ENCODE measurements at regions not wholly inside any gene's neighbourhood (a gene's known extent, or its start where the extent isn't known, plus 50 kb on each side); places are given as distances from the start of the nearest gene placed in this dataset.

DNA sequence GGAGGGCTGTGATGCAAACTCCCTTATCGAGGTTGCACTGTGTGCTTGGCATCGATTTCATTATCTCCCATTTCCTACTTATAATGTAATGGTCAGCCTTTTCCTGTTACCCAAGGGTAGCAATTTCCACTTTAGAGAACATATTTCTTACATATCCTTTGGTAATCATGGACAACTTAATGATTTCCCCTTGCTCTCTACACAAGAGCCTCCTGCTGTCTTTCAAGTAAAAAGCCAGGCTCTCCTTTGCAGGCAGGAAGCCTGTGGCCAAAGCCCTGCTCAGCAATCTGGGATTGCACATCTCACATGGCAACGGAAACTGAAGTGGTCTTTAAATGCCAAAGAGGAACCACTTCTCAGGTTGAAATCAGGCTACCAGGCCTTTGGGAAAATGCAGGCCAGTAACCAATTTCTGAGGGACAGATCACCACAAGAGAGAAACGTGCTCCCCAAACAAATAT lies 86.7 kb upstream of the IKZF1 start:
- Histone ChIP-seq H3K9me3 (ENCODE audit: control insufficient read depth, low read depth, low read length) (no peaks in the 10 kb centered on the region), H3K27ac (ENCODE audit: control insufficient read depth, insufficient read depth, low read length) (no peak overlapping the region), H3K4me2 (ENCODE audit: control insufficient read depth, extremely low read depth, insufficient read depth, low read depth, low read length) (no peak overlapping the region), H3K27me3 (ENCODE audit: control insufficient read depth, extremely low read depth, insufficient read depth, low read length) (no peaks in the 10 kb centered on the region), H4K20me1 (ENCODE audit: control insufficient read depth, extremely low read depth, insufficient read depth, low read length) (no peaks in the 10 kb centered on the region), H3K4me1 (ENCODE audit: control insufficient read depth, extremely low read depth, insufficient read depth, low read length) (no peaks in the 10 kb centered on the region), H3K9ac (ENCODE audit: control insufficient read depth, extremely low read depth, insufficient read depth, low read length) (no peak overlapping the region), H3K4me3 (ENCODE audit: control insufficient read depth in 2 of 3, extremely low read depth in 1 of 3, insufficient read depth in 2 of 3, low read depth in 1 of 3, low read length in 3 of 3) (no peak overlapping the region), H3K9me1 (ENCODE audit: control insufficient read depth, extremely low read depth, insufficient read depth, low read length) (no peaks in the 10 kb centered on the region), H2AFZ (ENCODE audit: control insufficient read depth, low read length) (no peak overlapping the region), H3K79me2 (ENCODE audit: control insufficient read depth, insufficient read depth, low read length) (no peaks in the 10 kb centered on the region), H3K36me3 (ENCODE audit: control insufficient read depth in 2 of 2, extremely low read depth in 1 of 2, insufficient read depth in 2 of 2, low read length in 2 of 2) (no peaks in the 10 kb centered on the region)
- dilution Hi-C loops (cut with MboI; ENCODE audit: extremely low pct_ligation_motif_present, low sequenced_read_pairs), result no loop called here
- FAIRE-seq (no peak), DNase-seq (ENCODE audit: low read depth, low spot score) (no peak)
- TF ChIP-seq, protein P1, sequence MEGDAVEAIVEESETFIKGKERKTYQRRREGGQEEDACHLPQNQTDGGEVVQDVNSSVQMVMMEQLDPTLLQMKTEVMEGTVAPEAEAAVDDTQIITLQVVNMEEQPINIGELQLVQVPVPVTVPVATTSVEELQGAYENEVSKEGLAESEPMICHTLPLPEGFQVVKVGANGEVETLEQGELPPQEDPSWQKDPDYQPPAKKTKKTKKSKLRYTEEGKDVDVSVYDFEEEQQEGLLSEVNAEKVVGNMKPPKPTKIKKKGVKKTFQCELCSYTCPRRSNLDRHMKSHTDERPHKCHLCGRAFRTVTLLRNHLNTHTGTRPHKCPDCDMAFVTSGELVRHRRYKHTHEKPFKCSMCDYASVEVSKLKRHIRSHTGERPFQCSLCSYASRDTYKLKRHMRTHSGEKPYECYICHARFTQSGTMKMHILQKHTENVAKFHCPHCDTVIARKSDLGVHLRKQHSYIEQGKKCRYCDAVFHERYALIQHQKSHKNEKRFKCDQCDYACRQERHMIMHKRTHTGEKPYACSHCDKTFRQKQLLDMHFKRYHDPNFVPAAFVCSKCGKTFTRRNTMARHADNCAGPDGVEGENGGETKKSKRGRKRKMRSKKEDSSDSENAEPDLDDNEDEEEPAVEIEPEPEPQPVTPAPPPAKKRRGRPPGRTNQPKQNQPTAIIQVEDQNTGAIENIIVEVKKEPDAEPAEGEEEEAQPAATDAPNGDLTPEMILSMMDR (optimal IDR thresholded peaks at IDR 0.05 in 1 of 3, IDR thresholded peaks at IDR 0.05 in 1 of 3, conservative IDR thresholded peaks at IDR 0.05 in 1 of 3; ENCODE audit: extremely low read depth in 1 of 3, insufficient read depth in 2 of 3, low read length in 3 of 3), result no peak
- no peak for TF ChIP-seq EZH2 (IDR thresholded peaks at IDR 0.05; ENCODE audit: low read length)

DNA sequence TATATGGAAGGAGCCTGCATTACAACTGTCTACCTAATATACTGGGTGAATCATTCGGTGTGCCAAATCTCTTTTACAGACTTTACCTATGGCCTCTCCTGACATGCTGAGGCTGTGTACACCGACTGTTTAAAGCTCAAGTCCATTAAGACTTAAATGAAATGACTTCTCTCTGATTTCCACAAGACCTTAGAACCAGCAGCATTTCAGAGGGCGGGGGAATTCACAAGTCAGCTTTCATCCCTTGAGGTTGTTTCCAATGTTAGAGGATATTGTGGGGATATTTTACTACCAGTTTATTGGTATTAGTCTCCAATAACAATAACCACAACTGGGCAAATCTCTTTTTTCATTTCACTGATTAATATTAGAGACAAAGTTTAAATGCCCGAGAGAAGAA lies 87.1 kb upstream of the IKZF1 start:
- Histone ChIP-seq H4K20me1 (ENCODE audit: control insufficient read depth, extremely low read depth, insufficient read depth, low read length) (no peaks in the 10 kb centered on the region), H3K9ac (ENCODE audit: control insufficient read depth, extremely low read depth, insufficient read depth, low read length) (no peak overlapping the region), H3K4me2 (ENCODE audit: control insufficient read depth, extremely low read depth, insufficient read depth, low read depth, low read length) (no peak overlapping the region), H3K4me1 (ENCODE audit: control insufficient read depth, extremely low read depth, insufficient read depth, low read length) (no peaks in the 10 kb centered on the region), H3K27me3 (ENCODE audit: control insufficient read depth, extremely low read depth, insufficient read depth, low read length) (no peaks in the 10 kb centered on the region), H2AFZ (ENCODE audit: control insufficient read depth, low read length) (no peak overlapping the region), H3K9me1 (ENCODE audit: control insufficient read depth, extremely low read depth, insufficient read depth, low read length) (no peaks in the 10 kb centered on the region), H3K4me3 (ENCODE audit: control insufficient read depth in 2 of 3, extremely low read depth in 1 of 3, insufficient read depth in 2 of 3, low read depth in 1 of 3, low read length in 3 of 3) (no peak overlapping the region), H3K9me3 (ENCODE audit: control insufficient read depth, low read depth, low read length) (no peaks in the 10 kb centered on the region), H3K36me3 (ENCODE audit: control insufficient read depth in 2 of 2, extremely low read depth in 1 of 2, insufficient read depth in 2 of 2, low read length in 2 of 2) (no peaks in the 10 kb centered on the region), H3K79me2 (ENCODE audit: control insufficient read depth, insufficient read depth, low read length) (no peaks in the 10 kb centered on the region), H3K27ac (ENCODE audit: control insufficient read depth, insufficient read depth, low read length) (no peak overlapping the region)
- no peak for DNase-seq (ENCODE audit: low read depth, low spot score)
- no peak for TF ChIP-seq EZH2 (IDR thresholded peaks at IDR 0.05; ENCODE audit: low read length)
- TF ChIP-seq, protein P1 (optimal IDR thresholded peaks at IDR 0.05 in 1 of 3, IDR thresholded peaks at IDR 0.05 in 1 of 3, conservative IDR thresholded peaks at IDR 0.05 in 1 of 3; ENCODE audit: extremely low read depth in 1 of 3, insufficient read depth in 2 of 3, low read length in 3 of 3), result no peak
- FAIRE-seq, result no peak
- dilution Hi-C loops (cut with MboI; ENCODE audit: extremely low pct_ligation_motif_present, low sequenced_read_pairs), result no loop called here

All from keratinocyte (primary cell).